ENCODE measurements at regions not wholly inside any gene's neighbourhood (a gene's known extent, or its start where the extent isn't known, plus 50 kb on each side); places are given as distances from the start of the nearest gene placed in this dataset.

GRCh38 chr2:187627153-187627552 is 72.9 kb upstream of the TFPI start:
- TF ChIP-seq EZH2phosphoT487 (IDR thresholded peaks at IDR 0.05; ENCODE audit: insufficient read depth, low read depth) (no peak), EZH2 (IDR thresholded peaks at IDR 0.05; ENCODE audit: insufficient read depth, poor library complexity, severe bottlenecking) (no peak)

Measured in GM23248 (cell line).